ENCODE measurements at regions not wholly inside any gene's neighbourhood (a gene's known extent, or its start where the extent isn't known, plus 50 kb on each side); places are given as distances from the start of the nearest gene placed in this dataset.

GRCh38 chr10:110413903-110414547 lies 83.7 kb upstream of the DUSP5 start:
- H3K79me2 ChIP-seq, result no peaks in the 10 kb centered on the region
- no peaks in the 10 kb centered on the region for H3K27me3 ChIP-seq (ENCODE audit: control insufficient read depth, insufficient read depth, low read length)
- H3K4me3 ChIP-seq (ENCODE audit: low read depth, low read length), result no peak overlapping the region
- no peaks in the 10 kb centered on the region for H3K36me3 ChIP-seq (ENCODE audit: control insufficient read depth, insufficient read depth, low read length)
- peak overlapping the region; percentile 7 for H2AFZ ChIP-seq
- TF ChIP-seq CTCF (IDR thresholded peaks at IDR 0.05), result no peak
- H3K27ac ChIP-seq, result no peak overlapping the region
- no peaks in the 10 kb centered on the region for H3K4me1 ChIP-seq
- H3K9ac ChIP-seq, result no peak overlapping the region
- no peaks in the 10 kb centered on the region for H3K9me3 ChIP-seq (ENCODE audit: control insufficient read depth, low read length)
- no peak overlapping the region for H3K4me2 ChIP-seq (ENCODE audit: low read length)

- Histone ChIP-seq H2AFZ (no peak overlapping the region), H3K27me3 (ENCODE audit: control insufficient read depth, insufficient read depth, low read length) (no peaks in the 10 kb centered on the region), H3K4me1 (no peaks in the 10 kb centered on the region), H3K79me2 (no peaks in the 10 kb centered on the region), H3K4me3 (ENCODE audit: low read depth, low read length) (no peak overlapping the region), H3K9me3 (ENCODE audit: control insufficient read depth, low read length) (no peaks in the 10 kb centered on the region), H3K36me3 (ENCODE audit: control insufficient read depth, insufficient read depth, low read length) (no peaks in the 10 kb centered on the region), H3K27ac (no peak overlapping the region), H3K4me2 (ENCODE audit: low read length) (no peak overlapping the region), H3K9ac (no peak overlapping the region)
- no peak for TF ChIP-seq CTCF (IDR thresholded peaks at IDR 0.05)
Observed at GRCh38 chr10:110414548-110415309, 83.0 kb upstream of the DUSP5 start.

- H2AFZ ChIP-seq, result no peak overlapping the region
- H3K36me3 ChIP-seq (ENCODE audit: control insufficient read depth, insufficient read depth, low read length), result no peaks in the 10 kb centered on the region
- H3K27me3 ChIP-seq (ENCODE audit: control insufficient read depth, insufficient read depth, low read length), result no peaks in the 10 kb centered on the region
- no peak overlapping the region for H3K4me3 ChIP-seq (ENCODE audit: low read depth, low read length)
- no peak overlapping the region for H3K9ac ChIP-seq
- H3K4me2 ChIP-seq (ENCODE audit: low read length), result no peak overlapping the region
- no peaks in the 10 kb centered on the region for H3K9me3 ChIP-seq (ENCODE audit: control insufficient read depth, low read length)
- H3K79me2 ChIP-seq, result no peaks in the 10 kb centered on the region
- H3K4me1 ChIP-seq, result no peaks in the 10 kb centered on the region
- TF ChIP-seq CTCF (IDR thresholded peaks at IDR 0.05), result no peak
- no peak overlapping the region for H3K27ac ChIP-seq
Observed at GRCh38 chr10:110415809-110416208, 81.9 kb upstream of the DUSP5 start.

GRCh38 chr10:110416776-110417711 lies 80.7 kb upstream of the DUSP5 start:
- no peak overlapping the region for H3K9ac ChIP-seq
- no peak for TF ChIP-seq CTCF (IDR thresholded peaks at IDR 0.05)
- no peak overlapping the region for H2AFZ ChIP-seq
- H3K4me3 ChIP-seq (ENCODE audit: low read depth, low read length), result no peak overlapping the region
- H3K27ac ChIP-seq, result no peak overlapping the region
- H3K27me3 ChIP-seq (ENCODE audit: control insufficient read depth, insufficient read depth, low read length), result no peaks in the 10 kb centered on the region
- no peaks in the 10 kb centered on the region for H3K36me3 ChIP-seq (ENCODE audit: control insufficient read depth, insufficient read depth, low read length)
- H3K9me3 ChIP-seq (ENCODE audit: control insufficient read depth, low read length), result no peaks in the 10 kb centered on the region
- no peak overlapping the region for H3K4me2 ChIP-seq (ENCODE audit: low read length)
- no peaks in the 10 kb centered on the region for H3K4me1 ChIP-seq
- no peaks in the 10 kb centered on the region for H3K79me2 ChIP-seq

Data from parathyroid adenoma (tissue), 2 donors.